ENCODE measurements at regions not wholly inside any gene's neighbourhood (a gene's known extent, or its start where the extent isn't known, plus 50 kb on each side); places are given as distances from the start of the nearest gene placed in this dataset.
"Not testable (repeated sequence)": the region's sequence is repeated elsewhere in the genome, so short reads cannot be mapped to it uniquely, and the experiment has no call there.

- intact Hi-C loops (cut with DNase I), result no loop called here
- DNase-seq, result no peak
Measured at GRCh38 chr7:152511736-152512135, 75.9 kb upstream of the KMT2C start.

DNA sequence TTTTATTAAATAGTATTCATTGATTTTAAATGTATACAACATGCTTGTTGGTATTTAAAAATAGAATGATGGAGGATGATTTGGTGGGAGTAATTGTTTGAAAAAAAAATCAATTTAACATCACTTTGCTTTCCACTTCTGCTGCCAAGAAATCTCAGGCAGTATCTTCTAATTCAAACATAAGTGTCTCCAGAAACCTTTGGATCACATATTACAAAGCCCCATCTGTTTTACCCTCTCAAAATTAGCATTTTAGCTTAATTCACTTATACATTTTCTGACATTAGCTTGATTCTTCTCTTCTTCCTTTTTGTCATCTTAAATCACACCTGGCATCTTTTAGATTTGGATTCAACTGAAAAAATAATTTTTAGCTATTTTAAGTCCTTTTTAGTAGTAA is 72.9 kb upstream of the KMT2C start:
- DNase-seq, result no peak
- intact Hi-C loops (cut with DNase I), result no loop called here

GRCh38 chr7:152505606-152506005 is 69.8 kb upstream of the KMT2C start:
- DNase-seq, result peak in 1 of 10 donors; percentile 21
- intact Hi-C loops (cut with DNase I), result no loop called here

GRCh38 chr7:152504816-152505215 is 69.0 kb upstream of the KMT2C start:
- intact Hi-C loops (cut with DNase I), result no loop called here
- DNase-seq, result peak in 1 of 10 donors; percentile 12

DNA sequence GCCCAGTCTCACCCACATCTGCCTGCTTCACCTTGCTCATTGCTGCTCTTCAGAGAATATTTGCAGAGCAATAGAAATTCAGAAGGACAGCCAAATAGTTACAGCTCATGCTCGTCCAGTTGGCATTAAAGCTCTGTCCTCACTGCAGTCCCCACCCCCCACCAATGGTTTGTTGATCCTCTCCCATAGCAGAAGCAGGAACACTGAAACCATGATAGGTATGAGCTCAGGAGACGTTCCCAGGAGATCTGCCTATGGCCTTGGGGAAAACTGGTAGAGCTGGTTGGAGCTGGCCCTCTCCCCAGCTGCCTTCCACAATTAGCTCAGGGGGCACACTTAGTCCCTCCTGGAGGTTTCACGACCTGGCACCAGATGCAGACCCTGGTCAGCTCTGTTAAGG is 68.6 kb upstream of the KMT2C start:
- intact Hi-C loops (cut with DNase I), result no loop called here
- DNase-seq, result peak in 1 of 10 donors; percentile 19

DNA sequence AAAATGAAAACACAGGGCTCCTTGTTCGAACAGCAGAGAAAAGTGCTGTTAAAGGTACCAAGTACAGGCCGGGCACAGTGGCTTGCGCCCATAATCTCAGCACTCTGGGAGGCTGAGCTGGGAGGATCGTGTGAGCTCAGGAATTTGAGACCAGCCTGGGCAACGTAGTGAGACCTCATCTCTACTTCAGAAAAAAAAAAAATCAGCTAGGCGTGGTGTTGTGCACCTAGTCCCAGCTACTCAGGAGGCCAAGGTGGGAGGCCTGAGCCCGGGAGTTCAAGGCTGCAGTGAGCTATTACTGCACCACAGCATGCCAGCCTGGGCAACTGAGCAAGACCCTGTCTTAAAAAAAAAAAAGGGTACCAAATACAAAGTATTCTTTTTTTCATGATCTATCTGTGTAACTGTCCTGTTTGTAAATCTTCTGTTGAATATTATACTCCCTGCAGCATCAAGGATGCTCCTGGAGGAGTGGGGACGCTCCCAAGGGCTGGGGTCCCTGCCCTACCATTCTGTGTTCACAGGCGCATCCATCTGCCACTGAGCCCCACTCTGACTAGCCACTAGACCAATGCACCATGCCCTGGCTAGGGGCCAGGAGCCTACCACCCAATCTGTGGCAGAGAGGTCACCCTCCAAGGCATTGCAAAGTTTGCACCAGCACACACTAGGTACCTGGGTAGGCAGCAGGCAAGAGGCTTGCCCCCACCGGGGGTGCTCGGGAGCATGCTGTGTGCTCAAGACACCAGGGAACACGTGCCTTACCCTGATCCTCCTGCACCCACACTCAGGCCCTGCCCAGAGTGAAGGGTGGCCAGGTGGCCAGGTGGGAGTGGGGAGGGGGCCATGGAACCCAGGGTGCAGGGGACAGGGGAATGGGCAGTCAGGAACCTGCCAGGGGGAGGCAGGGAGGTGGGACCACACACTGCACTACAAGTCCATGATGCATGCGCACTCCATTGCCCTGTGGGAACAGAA is 67.3 kb upstream of the KMT2C start:
- intact Hi-C loops (cut with DNase I), result no loop called here
- DNase-seq, result peak in 1 of 10 donors; percentile 53

DNA sequence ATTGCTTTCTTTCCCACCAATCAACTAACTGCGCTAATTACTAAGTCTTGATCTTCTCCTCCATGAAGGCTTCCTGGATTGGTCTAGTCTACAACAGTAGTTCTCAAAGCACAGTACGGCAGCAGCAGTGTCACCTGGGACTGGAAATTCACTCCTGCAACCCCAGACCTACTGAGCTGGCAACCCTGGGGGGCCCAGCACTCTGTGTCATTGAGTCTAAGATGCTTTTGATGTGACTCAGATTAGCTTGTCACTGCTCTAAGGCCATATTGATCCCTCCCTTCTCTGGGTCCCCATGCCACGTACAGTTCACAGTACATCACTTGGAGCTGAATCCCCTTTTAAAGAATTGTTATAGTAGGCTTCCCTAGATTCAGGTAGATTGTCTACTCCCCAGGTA is 65.7 kb upstream of the KMT2C start:
- intact Hi-C loops (cut with DNase I), result no loop called here

DNA sequence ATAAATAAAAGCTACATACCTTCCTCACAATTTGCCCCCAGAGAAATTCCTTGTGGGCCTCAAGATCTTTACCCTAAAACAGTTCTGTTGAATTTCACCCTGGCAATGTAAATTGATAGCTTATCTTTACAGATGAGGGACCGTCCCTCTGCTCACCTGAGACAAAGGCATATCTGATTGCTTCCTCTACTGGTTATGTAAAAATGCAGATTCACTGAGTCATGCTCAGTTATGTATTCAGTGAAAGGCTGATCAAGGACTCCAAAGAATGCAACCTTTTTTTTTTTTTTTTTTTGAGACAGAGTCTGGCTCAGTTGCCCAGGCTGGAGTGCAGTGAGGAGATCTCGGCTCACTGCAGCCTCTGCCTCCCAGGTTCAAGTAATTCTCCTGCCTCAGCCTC is 64.2 kb upstream of the KMT2C start:
- DNase-seq; intact Hi-C loops (cut with DNase I): not testable (repeated sequence)

More for the DNA sequence above, 65.7 kb upstream of the KMT2C start:
- peak in 1 of 10 donors; percentile 46 for DNase-seq

- DNase-seq, result no peak
- intact Hi-C loops (cut with DNase I), result no loop called here
Measured at GRCh38 chr7:152495867-152496266, 60.1 kb upstream of the KMT2C start.

- intact Hi-C loops (cut with DNase I), result no loop called here
Measured at GRCh38 chr7:152492952-152493351, 57.1 kb upstream of the KMT2C start.

GRCh38 chr7:152489044-152489443 is 53.2 kb upstream of the KMT2C start:
- peak in 1 of 10 donors; percentile 13 for DNase-seq
- intact Hi-C loops (cut with DNase I), result no loop called here

More at GRCh38 chr7:152492952-152493351, 57.1 kb upstream of the KMT2C start:
- peak in 1 of 10 donors; percentile 65 for DNase-seq

DNA sequence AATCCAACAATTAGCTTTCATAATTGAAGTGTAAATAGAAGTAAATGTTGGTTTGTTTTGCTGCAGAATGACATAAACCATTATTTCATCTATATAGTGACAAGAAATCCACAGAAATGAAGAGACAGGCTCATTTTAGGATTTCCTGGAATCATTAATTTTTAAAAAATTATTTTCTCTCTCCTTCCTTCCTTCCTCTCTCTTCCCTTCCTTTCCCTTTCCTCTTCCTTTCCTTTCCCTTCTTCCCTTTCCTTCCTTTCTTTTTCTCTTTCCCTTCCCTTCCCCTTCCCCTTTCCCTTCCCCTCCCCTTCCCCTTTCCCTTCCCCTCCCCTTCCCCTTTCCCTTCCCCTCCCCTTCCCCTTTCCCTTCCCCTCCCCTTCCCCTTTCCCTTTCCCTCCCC is 51.2 kb upstream of the KMT2C start:
- DNase-seq, result no peak
- intact Hi-C loops (cut with DNase I), result no loop called here

DNA sequence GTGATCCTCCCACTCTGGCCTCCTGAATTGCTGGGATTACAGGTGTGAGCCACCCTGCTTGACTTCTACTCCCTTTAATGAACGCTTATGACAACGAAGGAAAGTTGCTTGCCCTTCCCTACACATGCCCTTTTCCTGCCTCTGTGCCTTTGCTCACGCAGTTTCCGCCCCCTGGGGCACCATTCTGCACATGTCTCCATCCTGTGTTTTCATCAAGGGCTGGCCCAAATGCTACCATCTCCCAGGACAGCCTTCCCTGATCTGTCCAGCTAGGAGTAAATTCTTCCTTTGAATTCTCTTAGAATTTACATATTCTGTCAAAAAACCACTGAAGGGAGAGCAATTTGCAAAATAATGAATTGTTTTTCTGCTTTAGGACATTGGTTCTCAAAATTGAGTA is 50.0 kb upstream of the KMT2C start:
- intact Hi-C loops (cut with DNase I), result no loop called here
- DNase-seq, result peak in 1 of 10 donors; percentile 20

All from posterior cingulate gyrus (tissue), 11 donors.